ENCODE measurements at regions not wholly inside any gene's neighbourhood (a gene's known extent, or its start where the extent isn't known, plus 50 kb on each side); places are given as distances from the start of the nearest gene placed in this dataset.

DNA sequence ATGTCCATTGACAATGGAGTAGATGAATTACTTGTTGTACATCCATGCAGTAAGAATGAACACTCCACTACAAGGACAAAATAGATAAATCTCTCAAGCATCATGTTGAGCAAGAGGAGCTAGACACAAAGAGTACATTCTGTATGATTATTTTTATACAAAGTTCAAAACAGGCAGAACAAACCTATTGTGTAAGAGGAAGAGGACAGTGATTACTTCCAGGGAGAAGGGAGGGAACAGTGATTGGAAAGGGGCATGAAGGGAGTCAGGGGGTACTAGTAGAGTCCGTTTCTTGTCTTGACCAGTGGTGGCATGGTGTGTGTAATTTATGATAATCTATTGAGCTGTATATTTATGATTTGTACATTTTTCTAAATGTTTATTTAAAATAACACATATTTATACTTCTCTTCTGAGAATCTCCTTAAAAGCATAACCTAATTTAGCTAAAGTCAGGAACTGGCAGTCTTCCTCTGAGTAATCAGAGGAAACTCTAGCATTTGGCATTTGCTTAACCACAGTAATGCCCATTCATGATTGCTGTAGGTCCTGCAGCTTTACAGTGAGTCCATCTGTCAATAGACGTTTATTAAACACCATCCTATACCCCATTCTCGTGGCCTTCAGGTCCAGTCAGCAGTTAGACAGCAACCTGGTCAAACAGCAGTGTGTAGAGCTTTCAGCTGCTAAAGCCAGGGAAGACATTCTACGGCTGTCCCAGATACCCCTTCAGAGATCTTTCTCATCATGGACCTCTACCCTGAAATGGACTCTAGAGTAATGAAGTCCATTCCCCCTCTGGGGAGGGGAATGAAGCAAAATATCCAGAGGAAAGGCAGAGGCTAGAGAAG lies 114.1 kb upstream of the GALNT2 start (continued):
- TF ChIP-seq, protein P1, sequence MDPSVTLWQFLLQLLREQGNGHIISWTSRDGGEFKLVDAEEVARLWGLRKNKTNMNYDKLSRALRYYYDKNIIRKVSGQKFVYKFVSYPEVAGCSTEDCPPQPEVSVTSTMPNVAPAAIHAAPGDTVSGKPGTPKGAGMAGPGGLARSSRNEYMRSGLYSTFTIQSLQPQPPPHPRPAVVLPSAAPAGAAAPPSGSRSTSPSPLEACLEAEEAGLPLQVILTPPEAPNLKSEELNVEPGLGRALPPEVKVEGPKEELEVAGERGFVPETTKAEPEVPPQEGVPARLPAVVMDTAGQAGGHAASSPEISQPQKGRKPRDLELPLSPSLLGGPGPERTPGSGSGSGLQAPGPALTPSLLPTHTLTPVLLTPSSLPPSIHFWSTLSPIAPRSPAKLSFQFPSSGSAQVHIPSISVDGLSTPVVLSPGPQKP (IDR thresholded peaks at IDR 0.05; ENCODE audit: low read depth, low read length) = no peak
- TF ChIP-seq MAFK (IDR thresholded peaks at IDR 0.05; ENCODE audit: partially characterized antibody) (no peak), NFE2L2 (conservative IDR thresholded peaks at IDR 0.05; ENCODE audit: low read length) (no peak), FOSB (CRISPR knock-in tag; IDR thresholded peaks at IDR 0.05) (no peak), KDM5A (IDR thresholded peaks at IDR 0.05) (no peak), EP300 (IDR thresholded peaks at IDR 0.05) (no peak), HDAC2 (IDR thresholded peaks at IDR 0.05) (no peak), ESRRA (IDR thresholded peaks at IDR 0.05; ENCODE audit: borderline replicate concordance, low read length) (no peak), MAZ (IDR thresholded peaks at IDR 0.05; ENCODE audit: borderline replicate concordance, low read depth, low read length) (no peak)
- TF ChIP-seq, protein P2, sequence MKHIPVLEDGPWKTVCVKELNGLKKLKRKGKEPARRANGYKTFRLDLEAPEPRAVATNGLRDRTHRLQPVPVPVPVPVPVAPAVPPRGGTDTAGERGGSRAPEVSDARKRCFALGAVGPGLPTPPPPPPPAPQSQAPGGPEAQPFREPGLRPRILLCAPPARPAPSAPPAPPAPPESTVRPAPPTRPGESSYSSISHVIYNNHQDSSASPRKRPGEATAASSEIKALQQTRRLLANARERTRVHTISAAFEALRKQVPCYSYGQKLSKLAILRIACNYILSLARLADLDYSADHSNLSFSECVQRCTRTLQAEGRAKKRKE (CRISPR knock-in tag; IDR thresholded peaks at IDR 0.05; ENCODE audit: low read depth) = no peak
- TF ChIP-seq, protein P3, sequence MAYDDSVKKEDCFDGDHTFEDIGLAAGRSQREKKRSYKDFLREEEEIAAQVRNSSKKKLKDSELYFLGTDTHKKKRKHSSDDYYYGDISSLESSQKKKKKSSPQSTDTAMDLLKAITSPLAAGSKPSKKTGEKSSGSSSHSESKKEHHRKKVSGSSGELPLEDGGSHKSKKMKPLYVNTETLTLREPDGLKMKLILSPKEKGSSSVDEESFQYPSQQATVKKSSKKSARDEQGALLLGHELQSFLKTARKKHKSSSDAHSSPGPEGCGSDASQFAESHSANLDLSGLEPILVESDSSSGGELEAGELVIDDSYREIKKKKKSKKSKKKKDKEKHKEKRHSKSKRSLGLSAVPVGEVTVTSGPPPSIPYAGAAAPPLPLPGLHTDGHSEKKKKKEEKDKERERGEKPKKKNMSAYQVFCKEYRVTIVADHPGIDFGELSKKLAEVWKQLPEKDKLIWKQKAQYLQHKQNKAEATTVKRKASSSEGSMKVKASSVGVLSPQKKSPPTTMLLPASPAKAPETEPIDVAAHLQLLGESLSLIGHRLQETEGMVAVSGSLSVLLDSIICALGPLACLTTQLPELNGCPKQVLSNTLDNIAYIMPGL (CRISPR knock-in tag; IDR thresholded peaks at IDR 0.05; ENCODE audit: borderline replicate concordance) = no peak

DNA sequence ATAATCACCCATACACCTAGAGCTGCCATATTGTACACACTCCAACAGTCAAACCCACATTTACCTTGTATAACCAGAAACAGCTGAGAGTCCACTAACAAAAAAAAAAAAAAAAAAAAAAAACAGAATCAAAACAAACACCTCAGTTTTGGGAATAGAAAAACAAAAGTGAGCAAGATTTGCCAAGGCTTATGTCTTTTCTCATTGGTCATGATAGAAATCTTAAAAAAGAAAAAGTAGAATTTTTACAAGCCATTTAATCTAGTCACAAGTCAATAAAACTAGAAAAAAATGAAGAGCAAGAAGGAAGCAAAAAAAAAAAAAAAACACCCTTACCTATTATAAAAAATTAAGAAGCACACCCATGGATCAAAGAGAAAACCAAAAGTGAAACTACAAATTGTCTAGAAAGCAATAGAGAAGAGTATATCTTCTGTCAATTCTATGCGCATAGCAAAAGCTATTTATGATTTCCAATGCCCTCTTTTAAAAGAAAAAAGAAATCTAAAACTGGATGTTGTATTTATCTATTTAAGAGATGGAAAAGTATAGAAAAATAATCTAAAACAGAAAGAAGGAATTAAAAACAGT lies 113.2 kb upstream of the GALNT2 start:
- no peak for TF ChIP-seq RFX5 (IDR thresholded peaks at IDR 0.05)
- ATAC-seq = no peak
- peaks cover 7% of the 10 kb centered on the region; the same call in 2 of the 3 replicates for H3K9me3 ChIP-seq
- WGBS (ENCODE audit: missing lambda C conversion rate) = 98% methylated on average over 1 of the region's 1 CpG
- no peak overlapping the region for H3K4me2 ChIP-seq
- POLR2A ChIA-PET = no interaction called here
- H3K27ac ChIP-seq = no peak overlapping the region
- H3K4me1 ChIP-seq = no peaks in the 10 kb centered on the region
- no peak overlapping the region for H3K4me3 ChIP-seq
- DNase-seq (ENCODE audit: low read depth in 1 of 2, low spot score in 1 of 2) = no peak
- no peak for FAIRE-seq
- CTCF ChIA-PET = no interaction called here

DNA sequence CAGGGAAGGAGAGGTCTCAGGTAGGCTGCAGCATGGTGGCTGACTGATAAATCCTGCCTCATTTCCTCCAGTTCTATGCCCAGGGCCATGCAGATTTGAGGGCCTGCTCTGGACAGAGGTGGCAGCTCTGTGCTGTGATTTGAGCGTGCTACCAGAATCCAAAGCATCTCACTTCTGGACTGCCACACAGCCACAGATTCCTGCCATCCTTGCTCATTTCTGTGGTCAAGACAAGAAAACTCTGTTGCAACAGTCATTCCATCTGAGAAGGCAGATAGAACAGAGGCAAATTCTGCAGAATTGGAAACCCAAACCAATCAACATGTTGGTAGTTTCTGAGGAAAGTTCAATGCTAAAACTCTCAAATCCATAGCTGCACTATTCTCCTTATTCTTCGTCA lies 102.8 kb upstream of the GALNT2 start:
- ATAC-seq (no peak), DNase-seq (ENCODE audit: low read depth in 1 of 2, low spot score in 1 of 2) (no peak), FAIRE-seq (no peak)
- Histone ChIP-seq H3K4me1 (no peaks in the 10 kb centered on the region), H3K4me2 (no peak overlapping the region), H3K9me3 (0 out of 3 replicates have a peak, but pooled peaks cover 6% of the 10 kb centered on the region), H3K4me3 (no peak overlapping the region), H3K27ac (no peak overlapping the region)
- WGBS (ENCODE audit: missing lambda C conversion rate) = 36% methylated on average over 2 of the region's 2 CpGs
- POLR2A ChIA-PET = no interaction called here
- CTCF ChIA-PET = no interaction called here
- TF ChIP-seq MAFK (IDR thresholded peaks at IDR 0.05; ENCODE audit: partially characterized antibody) (no peak), SMC3 (IDR thresholded peaks at IDR 0.05) (no peak), POLR2A (IDR thresholded peaks at IDR 0.05; ENCODE audit: low read length) (no peak), RNF2 (IDR thresholded peaks at IDR 0.05; ENCODE audit: borderline replicate concordance, low read depth) (no peak), BHLHE40 (IDR thresholded peaks at IDR 0.05; ENCODE audit: low read depth, low read length) (no peak), KDM5A (IDR thresholded peaks at IDR 0.05) (no peak), PHF8 (IDR thresholded peaks at IDR 0.05; ENCODE audit: borderline replicate concordance, low read depth) (no peak), MAZ (IDR thresholded peaks at IDR 0.05; ENCODE audit: borderline replicate concordance, low read depth, low read length) (no peak), JUN (IDR thresholded peaks at IDR 0.05) (no peak)
- TF ChIP-seq, protein P3 (CRISPR knock-in tag; IDR thresholded peaks at IDR 0.05; ENCODE audit: borderline replicate concordance) = no peak
- TF ChIP-seq, protein P4, sequence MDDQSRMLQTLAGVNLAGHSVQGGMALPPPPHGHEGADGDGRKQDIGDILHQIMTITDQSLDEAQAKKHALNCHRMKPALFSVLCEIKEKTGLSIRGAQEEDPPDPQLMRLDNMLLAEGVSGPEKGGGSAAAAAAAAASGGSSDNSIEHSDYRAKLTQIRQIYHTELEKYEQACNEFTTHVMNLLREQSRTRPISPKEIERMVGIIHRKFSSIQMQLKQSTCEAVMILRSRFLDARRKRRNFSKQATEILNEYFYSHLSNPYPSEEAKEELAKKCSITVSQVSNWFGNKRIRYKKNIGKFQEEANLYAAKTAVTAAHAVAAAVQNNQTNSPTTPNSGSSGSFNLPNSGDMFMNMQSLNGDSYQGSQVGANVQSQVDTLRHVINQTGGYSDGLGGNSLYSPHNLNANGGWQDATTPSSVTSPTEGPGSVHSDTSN (IDR thresholded peaks at IDR 0.05) = no peak
- TF ChIP-seq, protein P5, sequence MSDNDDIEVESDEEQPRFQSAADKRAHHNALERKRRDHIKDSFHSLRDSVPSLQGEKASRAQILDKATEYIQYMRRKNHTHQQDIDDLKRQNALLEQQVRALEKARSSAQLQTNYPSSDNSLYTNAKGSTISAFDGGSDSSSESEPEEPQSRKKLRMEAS (IDR thresholded peaks at IDR 0.05) = no peak
- TF ChIP-seq, protein P2 (CRISPR knock-in tag; IDR thresholded peaks at IDR 0.05; ENCODE audit: low read depth) = no peak
- TF ChIP-seq, protein P6, sequence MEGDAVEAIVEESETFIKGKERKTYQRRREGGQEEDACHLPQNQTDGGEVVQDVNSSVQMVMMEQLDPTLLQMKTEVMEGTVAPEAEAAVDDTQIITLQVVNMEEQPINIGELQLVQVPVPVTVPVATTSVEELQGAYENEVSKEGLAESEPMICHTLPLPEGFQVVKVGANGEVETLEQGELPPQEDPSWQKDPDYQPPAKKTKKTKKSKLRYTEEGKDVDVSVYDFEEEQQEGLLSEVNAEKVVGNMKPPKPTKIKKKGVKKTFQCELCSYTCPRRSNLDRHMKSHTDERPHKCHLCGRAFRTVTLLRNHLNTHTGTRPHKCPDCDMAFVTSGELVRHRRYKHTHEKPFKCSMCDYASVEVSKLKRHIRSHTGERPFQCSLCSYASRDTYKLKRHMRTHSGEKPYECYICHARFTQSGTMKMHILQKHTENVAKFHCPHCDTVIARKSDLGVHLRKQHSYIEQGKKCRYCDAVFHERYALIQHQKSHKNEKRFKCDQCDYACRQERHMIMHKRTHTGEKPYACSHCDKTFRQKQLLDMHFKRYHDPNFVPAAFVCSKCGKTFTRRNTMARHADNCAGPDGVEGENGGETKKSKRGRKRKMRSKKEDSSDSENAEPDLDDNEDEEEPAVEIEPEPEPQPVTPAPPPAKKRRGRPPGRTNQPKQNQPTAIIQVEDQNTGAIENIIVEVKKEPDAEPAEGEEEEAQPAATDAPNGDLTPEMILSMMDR (IDR thresholded peaks at IDR 0.05) = no peak
